HG03571 (cell line): ENCODE measurements at regions not wholly inside any gene's neighbourhood (a gene's known extent, or its start where the extent isn't known, plus 50 kb on each side); places are given as distances from the start of the nearest gene placed in this dataset.

ENCODE experiments used
- ATAC-seq: cut with Tn5 transposase; IDR thresholded peaks from one replicate; pipeline ENCODE4 v1.9.1; 2021; ENCODE audit not compliant: unreplicated experiment

DNA sequence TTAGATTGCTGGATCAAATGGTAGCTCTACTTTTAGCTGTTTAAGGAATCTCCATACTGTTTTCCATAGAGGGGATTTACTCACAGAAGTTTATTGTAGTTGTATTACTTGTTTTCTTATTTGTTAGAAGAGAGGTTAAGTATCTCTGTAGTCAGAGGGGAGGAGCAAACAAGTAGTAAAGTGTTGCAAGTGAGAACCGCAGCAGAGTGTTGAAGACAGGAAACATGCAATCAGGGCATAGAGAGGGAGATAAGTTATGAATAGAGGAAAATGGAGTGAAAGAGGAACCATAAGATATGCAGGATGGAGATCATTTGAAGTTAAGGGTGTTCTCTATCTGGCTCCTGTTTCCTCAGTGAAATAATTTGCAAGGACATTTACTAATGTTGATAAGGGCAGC is 331.4 kb upstream of the TMEM229A start:
- ATAC-seq: no peak

- ATAC-seq: no peak
Observed at GRCh38 chr7:124354201-124354600, 321.3 kb upstream of the TMEM229A start.

DNA sequence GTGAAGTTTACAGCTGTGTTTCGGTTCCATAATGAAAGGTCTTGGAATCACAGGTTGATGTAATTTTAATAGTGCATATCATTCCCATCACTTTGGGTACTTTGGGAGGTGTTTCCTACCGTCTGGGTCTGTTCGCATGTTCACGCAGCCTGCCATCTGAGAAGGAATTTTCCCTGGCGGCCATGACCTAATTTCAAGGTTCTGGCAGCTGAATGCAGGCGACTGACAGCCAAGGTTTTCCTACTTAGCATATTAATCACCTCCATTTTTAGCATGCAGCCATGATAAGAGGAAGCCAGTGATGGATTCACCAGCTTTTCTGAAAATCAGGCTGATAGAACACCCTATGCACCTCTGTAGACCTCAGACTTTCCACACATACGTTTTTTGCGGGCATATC is 319.1 kb upstream of the TMEM229A start:
- ATAC-seq: no peak

GRCh38 chr7:124349443-124349842 is 316.6 kb upstream of the TMEM229A start:
- ATAC-seq: no peak

DNA sequence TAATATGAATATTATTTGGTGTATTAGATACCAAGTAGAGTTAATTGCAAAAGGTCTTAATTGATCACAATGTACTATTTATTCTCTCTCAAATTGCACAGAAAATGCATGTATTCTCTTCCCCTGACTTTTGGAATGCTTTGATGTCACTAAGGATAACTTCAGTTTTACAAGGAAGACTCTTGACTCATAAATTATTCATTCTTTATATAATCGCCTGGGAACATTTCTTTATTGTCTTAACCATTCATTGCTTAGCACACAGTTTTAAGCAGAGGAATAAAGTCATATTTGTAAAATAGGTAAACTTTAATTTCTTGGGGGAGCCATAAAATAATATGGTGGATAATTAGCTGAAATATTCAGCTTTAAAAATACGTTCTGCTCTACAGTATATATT is 306.0 kb upstream of the TMEM229A start:
- ATAC-seq: no peak

- ATAC-seq: no peak
Observed at GRCh38 chr7:124330731-124331407, 298.0 kb upstream of the TMEM229A start.

GRCh38 chr7:124328774-124329173 is 295.9 kb upstream of the TMEM229A start:
- no peak for ATAC-seq

- ATAC-seq: no peak
Observed at GRCh38 chr7:124324262-124324661, 291.4 kb upstream of the TMEM229A start.

DNA sequence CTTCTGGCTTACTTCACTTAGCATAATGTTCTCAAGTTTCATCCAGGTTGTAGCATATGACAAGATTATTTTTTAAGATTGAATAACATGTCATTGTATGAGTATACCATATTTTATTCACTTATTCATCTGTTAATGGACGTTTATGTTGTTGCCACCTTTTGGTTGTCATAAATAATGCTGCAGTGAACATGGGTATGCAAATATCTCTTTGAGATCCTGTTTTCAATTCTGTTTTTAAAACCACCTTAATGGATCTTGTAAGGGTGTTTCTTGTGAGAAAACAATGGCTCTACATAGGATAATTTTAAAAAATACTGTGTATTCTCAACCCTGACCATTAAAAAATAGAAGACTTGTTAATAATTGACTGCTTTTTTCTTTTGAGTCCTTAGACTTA is 290.7 kb upstream of the TMEM229A start:
- ATAC-seq: no peak

DNA sequence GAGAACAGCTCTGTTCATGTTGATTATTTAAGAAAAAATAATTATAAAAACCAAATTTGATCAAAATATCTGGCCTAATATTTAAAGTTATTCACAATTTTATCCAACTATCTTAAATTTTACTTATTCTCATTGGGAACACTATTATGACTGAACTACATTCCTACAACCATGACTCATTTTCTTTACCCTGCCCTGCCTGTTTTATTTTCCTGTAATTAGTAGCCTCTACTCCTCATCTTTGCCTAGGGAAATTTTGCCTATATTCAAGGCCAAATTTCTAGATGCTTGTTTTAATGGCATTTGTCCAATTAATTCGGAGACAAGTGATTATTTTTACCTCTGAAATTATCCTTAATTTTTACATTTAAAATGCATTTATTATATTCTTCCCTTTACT is 289.7 kb upstream of the TMEM229A start:
- ATAC-seq: no peak

- ATAC-seq: no peak
Observed at GRCh38 chr7:124318721-124319450, 286.0 kb upstream of the TMEM229A start.

GRCh38 chr7:124310934-124311390 is 278.1 kb upstream of the TMEM229A start:
- no peak for ATAC-seq

GRCh38 chr7:124308384-124308783 is 275.5 kb upstream of the TMEM229A start:
- ATAC-seq: no peak

- ATAC-seq: no peak
Observed at GRCh38 chr7:124295289-124295688, 262.4 kb upstream of the TMEM229A start.

- ATAC-seq: no peak
Observed at GRCh38 chr7:124284937-124285336, 252.1 kb upstream of the TMEM229A start.

DNA sequence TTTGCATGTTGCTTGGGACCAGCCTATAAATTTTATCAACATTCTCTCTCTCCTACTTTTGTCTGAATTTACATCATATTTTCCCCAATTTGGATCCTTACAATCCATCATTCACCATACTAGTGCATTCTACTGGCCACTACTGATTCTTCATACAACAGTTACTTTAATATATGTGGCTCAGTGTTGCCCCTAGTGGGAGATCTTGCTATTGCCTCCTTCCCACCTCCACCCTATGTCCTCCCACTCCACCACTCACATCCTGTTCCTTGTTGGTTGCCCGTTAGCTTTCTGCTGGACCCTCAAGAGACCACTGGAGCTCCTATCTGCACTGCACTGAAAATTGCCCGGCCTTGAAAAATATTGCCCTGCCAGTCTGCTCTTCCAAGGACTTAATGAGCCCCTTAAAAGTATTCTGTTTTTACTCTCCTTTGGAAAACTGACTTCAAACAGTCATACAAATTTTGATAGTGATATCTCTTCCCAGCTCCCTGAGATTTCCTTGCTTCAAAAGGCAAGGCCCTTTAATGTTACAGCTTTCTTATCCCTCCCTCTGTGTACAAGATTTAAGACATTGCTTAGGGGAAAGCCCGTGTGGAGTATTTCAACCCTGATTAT is 243.2 kb upstream of the TMEM229A start:
- ATAC-seq: peak; percentile 91

- ATAC-seq: no peak
Observed at GRCh38 chr7:124275411-124275810, 242.5 kb upstream of the TMEM229A start.

- ATAC-seq: no peak
Observed at GRCh38 chr7:124269774-124270173, 236.9 kb upstream of the TMEM229A start.

- no peak for ATAC-seq
Observed at GRCh38 chr7:124267154-124267553, 234.3 kb upstream of the TMEM229A start.

GRCh38 chr7:124263232-124263827 is 230.5 kb upstream of the TMEM229A start:
- ATAC-seq: peak; percentile 88

GRCh38 chr7:124261710-124262109 is 228.8 kb upstream of the TMEM229A start:
- no peak for ATAC-seq
